ENCODE measurements at regions not wholly inside any gene's neighbourhood (a gene's known extent, or its start where the extent isn't known, plus 50 kb on each side); places are given as distances from the start of the nearest gene placed in this dataset.

GRCh38 chr9:31807574-31808256 lies 576.7 kb upstream of the ACO1 start:
- Histone ChIP-seq H3K27me3 (ENCODE audit: control insufficient read depth, extremely low read depth, insufficient read depth, low read length) (no peaks in the 10 kb centered on the region), H3K4me3 (ENCODE audit: control insufficient read depth in 2 of 3, extremely low read depth in 1 of 3, insufficient read depth in 2 of 3, low read depth in 1 of 3, low read length in 3 of 3) (no peak overlapping the region), H3K4me1 (ENCODE audit: control insufficient read depth, extremely low read depth, insufficient read depth, low read length) (no peaks in the 10 kb centered on the region), H3K36me3 (ENCODE audit: control insufficient read depth in 2 of 2, extremely low read depth in 1 of 2, insufficient read depth in 2 of 2, low read length in 2 of 2) (no peaks in the 10 kb centered on the region), H2AFZ (ENCODE audit: control insufficient read depth, low read length) (no peak overlapping the region), H3K4me2 (ENCODE audit: control insufficient read depth, extremely low read depth, insufficient read depth, low read depth, low read length) (no peak overlapping the region), H3K79me2 (ENCODE audit: control insufficient read depth, insufficient read depth, low read length) (no peaks in the 10 kb centered on the region), H3K9ac (ENCODE audit: control insufficient read depth, extremely low read depth, insufficient read depth, low read length) (no peak overlapping the region), H3K9me3 (ENCODE audit: control insufficient read depth, low read depth, low read length) (no peaks in the 10 kb centered on the region), H3K9me1 (ENCODE audit: control insufficient read depth, extremely low read depth, insufficient read depth, low read length) (no peaks in the 10 kb centered on the region), H4K20me1 (ENCODE audit: control insufficient read depth, extremely low read depth, insufficient read depth, low read length) (no peaks in the 10 kb centered on the region), H3K27ac (ENCODE audit: control insufficient read depth, insufficient read depth, low read length) (no peak overlapping the region)
- no peak for DNase-seq (ENCODE audit: low read depth, low spot score)
- TF ChIP-seq EZH2 (IDR thresholded peaks at IDR 0.05; ENCODE audit: low read length) (no peak), CTCF (optimal IDR thresholded peaks at IDR 0.05 in 1 of 3, IDR thresholded peaks at IDR 0.05 in 1 of 3, conservative IDR thresholded peaks at IDR 0.05 in 1 of 3; ENCODE audit: extremely low read depth in 1 of 3, insufficient read depth in 2 of 3, low read length in 3 of 3) (peak in 2 of 3 experiments; percentile 7 to 8)
- no peak for FAIRE-seq
- dilution Hi-C loops (cut with MboI; ENCODE audit: extremely low pct_ligation_motif_present, low sequenced_read_pairs): no loop called here

GRCh38 chr9:31808766-31809165 lies 575.7 kb upstream of the ACO1 start:
- Histone ChIP-seq H4K20me1 (ENCODE audit: control insufficient read depth, extremely low read depth, insufficient read depth, low read length) (no peaks in the 10 kb centered on the region), H3K36me3 (ENCODE audit: control insufficient read depth in 2 of 2, extremely low read depth in 1 of 2, insufficient read depth in 2 of 2, low read length in 2 of 2) (no peaks in the 10 kb centered on the region), H2AFZ (ENCODE audit: control insufficient read depth, low read length) (no peak overlapping the region), H3K79me2 (ENCODE audit: control insufficient read depth, insufficient read depth, low read length) (no peaks in the 10 kb centered on the region), H3K4me1 (ENCODE audit: control insufficient read depth, extremely low read depth, insufficient read depth, low read length) (no peaks in the 10 kb centered on the region), H3K4me2 (ENCODE audit: control insufficient read depth, extremely low read depth, insufficient read depth, low read depth, low read length) (no peak overlapping the region), H3K9me1 (ENCODE audit: control insufficient read depth, extremely low read depth, insufficient read depth, low read length) (no peaks in the 10 kb centered on the region), H3K27me3 (ENCODE audit: control insufficient read depth, extremely low read depth, insufficient read depth, low read length) (no peaks in the 10 kb centered on the region), H3K4me3 (ENCODE audit: control insufficient read depth in 2 of 3, extremely low read depth in 1 of 3, insufficient read depth in 2 of 3, low read depth in 1 of 3, low read length in 3 of 3) (no peak overlapping the region), H3K9ac (ENCODE audit: control insufficient read depth, extremely low read depth, insufficient read depth, low read length) (no peak overlapping the region), H3K27ac (ENCODE audit: control insufficient read depth, insufficient read depth, low read length) (no peak overlapping the region), H3K9me3 (ENCODE audit: control insufficient read depth, low read depth, low read length) (no peaks in the 10 kb centered on the region)
- TF ChIP-seq EZH2 (IDR thresholded peaks at IDR 0.05; ENCODE audit: low read length): no peak
- no peak for TF ChIP-seq CTCF (optimal IDR thresholded peaks at IDR 0.05 in 1 of 3, IDR thresholded peaks at IDR 0.05 in 1 of 3, conservative IDR thresholded peaks at IDR 0.05 in 1 of 3; ENCODE audit: extremely low read depth in 1 of 3, insufficient read depth in 2 of 3, low read length in 3 of 3)
- FAIRE-seq (no peak), DNase-seq (ENCODE audit: low read depth, low spot score) (no peak)
- dilution Hi-C loops (cut with MboI; ENCODE audit: extremely low pct_ligation_motif_present, low sequenced_read_pairs): no loop called here

Measured in keratinocyte (primary cell).